PC-3 (cell line): ENCODE measurements at regions not wholly inside any gene's neighbourhood (a gene's known extent, or its start where the extent isn't known, plus 50 kb on each side); places are given as distances from the start of the nearest gene placed in this dataset.

ENCODE experiments used
- ATAC-seq: fragments of 200-7000 bp; cut with Tn5 transposase; 2 replicates; pipeline ENCODE4 v1.9.1; 2020; ENCODE audit warnings: mild to moderate bottlenecking, moderate library complexity
- BruUV-seq: library from RNA; stranded (reverse); fragments of 400-500 nt; replicated peaks from 2 replicates; lab custom pipeline; 2021; lab: Mats Ljungman, UMichigan
- CTCF ChIA-PET: fragments of 300-600 bp; sonication (Branson Sonifier 250); formaldehyde crosslinking; loops from one replicate; lab custom pipeline; 2022; ENCODE audit warnings: antibody characterized with exemption; lab: Charles Lee
- POLR2A ChIA-PET: fragments of 300-600 bp; sonication (Branson Sonifier 250); formaldehyde crosslinking; loops from one replicate; lab custom pipeline; 2022; ENCODE audit warnings: antibody characterized with exemption; ENCODE audit not compliant: unreplicated experiment; lab: Charles Lee
- DNase-seq: peaks from one replicate; pipeline ENCODE4 v3.0.0-alpha.2; 2015
- H2AFZ ChIP-seq: fragments of 300-600 bp; sonication (generic); 2 replicates; pipeline ENCODE4 v1.6.0; 2016; ENCODE audit warnings: antibody characterized with exemption, low read length
- H3F3A ChIP-seq: fragments of 300-600 bp; sonication (generic); one replicate; pipeline ENCODE4 v1.6.0; 2017; ENCODE audit warnings: antibody characterized with exemption, low read length, control low read depth, mild to moderate bottlenecking; ENCODE audit not compliant: unreplicated experiment
- H3K27ac ChIP-seq: fragments of 300-600 bp; sonication (generic); 2 replicates; pipeline ENCODE4 v1.5.1; 2016; ENCODE audit warnings: mild to moderate bottlenecking, low read length
- H3K27me3 ChIP-seq: fragments of 300-600 bp; sonication (generic); 2 replicates; pipeline ENCODE4 v1.6.1; 2016; ENCODE audit warnings: low read length, mixed read lengths
- H3K36me3 ChIP-seq: fragments of 300-600 bp; sonication (generic); 2 replicates; pipeline ENCODE4 v1.6.1; 2016; ENCODE audit warnings: low read depth, mixed run types, low read length, mixed read lengths
- H3K4me1 ChIP-seq: fragments of 300-600 bp; sonication (generic); 2 replicates; pipeline ENCODE4 v1.5.1; 2016; ENCODE audit warnings: low read length; ENCODE audit not compliant: insufficient read depth
- H3K4me2 ChIP-seq: fragments of 300-600 bp; sonication (generic); 2 replicates; pipeline ENCODE4 v1.6.0; 2016; ENCODE audit warnings: low read length
- H3K4me3 ChIP-seq: fragments of 300-600 bp; sonication (generic); 2 replicates; pipeline ENCODE4 v1.5.1; 2016; ENCODE audit warnings: mild to moderate bottlenecking, low read length, mixed read lengths
- H3K79me2 ChIP-seq: fragments of 300-600 bp; sonication (generic); 2 replicates; pipeline ENCODE4 v1.6.1; 2017; ENCODE audit warnings: low read length, mixed read lengths
- H3K9ac ChIP-seq: fragments of 300-600 bp; sonication (generic); 2 replicates; pipeline ENCODE4 v1.6.0; 2016; ENCODE audit warnings: mild to moderate bottlenecking, low read length
- H3K9me2 ChIP-seq: fragments of 300-600 bp; sonication (generic); replicated peaks from 2 replicates; pipeline ENCODE4 v1.6.1; 2016; ENCODE audit warnings: mixed run types, low read length, mixed read lengths
- H3K9me3 ChIP-seq: fragments of 300-600 bp; sonication (generic); 2 replicates; pipeline ENCODE4 v1.6.1; 2016; ENCODE audit warnings: low read length, mixed read lengths
- H4K20me1 ChIP-seq: fragments of 300-600 bp; sonication (generic); 2 replicates; pipeline ENCODE4 v1.6.1; 2016; ENCODE audit warnings: low read length, mixed read lengths
- CTCF ChIP-seq: fragments of 300-600 bp; sonication (generic); conservative IDR thresholded peaks from 2 replicates; pipeline ENCODE4 v1.5.1; 2017; ENCODE audit warnings: antibody characterized with exemption, low read depth, mild to moderate bottlenecking, low read length
- EZH2 ChIP-seq: fragments of 300-600 bp; sonication (generic); IDR thresholded peaks from one replicate; pipeline ENCODE4 v1.6.1; 2017; ENCODE audit warnings: antibody characterized with exemption, mild to moderate bottlenecking, low read length; ENCODE audit not compliant: unreplicated experiment
- EZH2phosphoT487 ChIP-seq: fragments of 300-600 bp; sonication (generic); IDR thresholded peaks from 2 replicates; pipeline ENCODE4 v1.6.1; 2018; ENCODE audit warnings: mild to moderate bottlenecking, antibody characterized with exemption, low read length, borderline replicate concordance
- intact Hi-C: fragments of 100-400 bp; cut with micrococcal nuclease; formaldehyde crosslinking; loops from 2 replicates; pipeline ENCODE4 v1.9.0; 2023

GRCh38 chr10:57759777-57760176 lies 507.9 kb downstream of the IPMK start:
- no peaks in the 10 kb centered on the region for H3F3A ChIP-seq
- ChIA-PET CTCF (no interaction called here), POLR2A (no interaction called here)
- H3K4me1 ChIP-seq = no peaks in the 10 kb centered on the region
- H3K4me3 ChIP-seq = no peak overlapping the region
- no peak overlapping the region for H2AFZ ChIP-seq
- no peaks in the 10 kb centered on the region for H3K9me3 ChIP-seq
- H3K27me3 ChIP-seq = no peaks in the 10 kb centered on the region
- H4K20me1 ChIP-seq = no peaks in the 10 kb centered on the region
- no peaks in the 10 kb centered on the region for H3K79me2 ChIP-seq
- H3K27ac ChIP-seq = no peak overlapping the region
- TF ChIP-seq CTCF (no peak), EZH2 (no peak), EZH2phosphoT487 (no peak)
- no peaks in the 10 kb centered on the region for H3K36me3 ChIP-seq
- intact Hi-C loops = no loop called here
- H3K9ac ChIP-seq = no peak overlapping the region
- no peaks in the 10 kb centered on the region for H3K9me2 ChIP-seq
- ATAC-seq = no peak
- no peak for DNase-seq
- no peak overlapping the region for H3K4me2 ChIP-seq
- no TSS peak for BruUV-seq

- H3K9ac ChIP-seq = no peak overlapping the region
- H3K4me2 ChIP-seq = no peak overlapping the region
- no peak overlapping the region for H2AFZ ChIP-seq
- no peaks in the 10 kb centered on the region for H3K27me3 ChIP-seq
- no peaks in the 10 kb centered on the region for H3K36me3 ChIP-seq
- TF ChIP-seq CTCF (no peak), EZH2phosphoT487 (no peak), EZH2 (no peak)
- BruUV-seq = no TSS peak
- no peak overlapping the region for H3K4me3 ChIP-seq
- no peaks in the 10 kb centered on the region for H3K9me2 ChIP-seq
- intact Hi-C loops = no loop called here
- H3F3A ChIP-seq = no peaks in the 10 kb centered on the region
- ChIA-PET CTCF (no interaction called here), POLR2A (no interaction called here)
- no peak for ATAC-seq
- no peaks in the 10 kb centered on the region for H3K79me2 ChIP-seq
- no peaks in the 10 kb centered on the region for H3K4me1 ChIP-seq
- no peak overlapping the region for H3K27ac ChIP-seq
- no peaks in the 10 kb centered on the region for H3K9me3 ChIP-seq
- no peaks in the 10 kb centered on the region for H4K20me1 ChIP-seq
- DNase-seq = no peak
Measured at GRCh38 chr10:57754803-57755202, 512.9 kb downstream of the IPMK start.

- Histone ChIP-seq H3F3A (no peaks in the 10 kb centered on the region), H4K20me1 (no peaks in the 10 kb centered on the region), H3K9me3 (no peaks in the 10 kb centered on the region), H2AFZ (no peak overlapping the region), H3K4me3 (no peak overlapping the region), H3K9ac (no peak overlapping the region), H3K27ac (no peak overlapping the region), H3K79me2 (no peaks in the 10 kb centered on the region), H3K27me3 (no peaks in the 10 kb centered on the region), H3K4me2 (no peak overlapping the region), H3K9me2 (no peaks in the 10 kb centered on the region), H3K4me1 (no peaks in the 10 kb centered on the region), H3K36me3 (no peaks in the 10 kb centered on the region)
- ATAC-seq (no peak), DNase-seq (no peak)
- ChIA-PET CTCF (no interaction called here), POLR2A (no interaction called here)
- TF ChIP-seq EZH2phosphoT487 (no peak), CTCF (no peak), EZH2 (no peak)
- intact Hi-C loops = loop anchor here (2.0 kb wide), 1 partner anchor 15 kb away; no protein-coding TSS in a partner anchor
- BruUV-seq = no TSS peak
Measured at GRCh38 chr10:57743711-57744110, 524.0 kb downstream of the IPMK start.
